Progenitor cell of endocrine pancreas (in vitro differentiated cells): ENCODE measurements at regions not wholly inside any gene's neighbourhood (a gene's known extent, or its start where the extent isn't known, plus 50 kb on each side); places are given as distances from the start of the nearest gene placed in this dataset.

Source experiments
- DNase-seq: peaks from one replicate; pipeline ENCODE4 v3.0.0; 2021; ENCODE audit warnings: low spot score; ENCODE audit not compliant: unreplicated experiment
- H3K27ac Mint-ChIP-seq: 2 replicates; pipeline ENCODE4 v1.8.0; 2021; ENCODE audit warnings: mild to moderate bottlenecking, moderate library complexity, mixed read lengths
- H3K27me3 Mint-ChIP-seq: 2 replicates; pipeline ENCODE4 v1.8.0; 2021; ENCODE audit warnings: mixed read lengths
- H3K36me3 Mint-ChIP-seq: 2 replicates; pipeline ENCODE4 v1.8.0; 2022; ENCODE audit warnings: mixed read lengths; ENCODE audit not compliant: insufficient read depth
- H3K4me1 Mint-ChIP-seq: 2 replicates; pipeline ENCODE4 v1.8.0; 2021; ENCODE audit warnings: low read depth, mixed read lengths
- H3K4me3 Mint-ChIP-seq: 2 replicates; pipeline ENCODE4 v1.8.0; 2021; ENCODE audit warnings: low read depth, mild to moderate bottlenecking, moderate library complexity, mixed read lengths
- H3K9me3 Mint-ChIP-seq: 2 replicates; pipeline ENCODE4 v1.8.0; 2021; ENCODE audit warnings: low read depth, mixed read lengths
- TF ChIP-seq, protein P1 (sequence below): fragments of 200-600 bp; sonication (generic); IDR thresholded peaks from one replicate; pipeline ENCODE4 v1.5.0; 2021; ENCODE audit warnings: antibody characterized with exemption, mild to moderate bottlenecking; ENCODE audit not compliant: unreplicated experiment

DNA sequence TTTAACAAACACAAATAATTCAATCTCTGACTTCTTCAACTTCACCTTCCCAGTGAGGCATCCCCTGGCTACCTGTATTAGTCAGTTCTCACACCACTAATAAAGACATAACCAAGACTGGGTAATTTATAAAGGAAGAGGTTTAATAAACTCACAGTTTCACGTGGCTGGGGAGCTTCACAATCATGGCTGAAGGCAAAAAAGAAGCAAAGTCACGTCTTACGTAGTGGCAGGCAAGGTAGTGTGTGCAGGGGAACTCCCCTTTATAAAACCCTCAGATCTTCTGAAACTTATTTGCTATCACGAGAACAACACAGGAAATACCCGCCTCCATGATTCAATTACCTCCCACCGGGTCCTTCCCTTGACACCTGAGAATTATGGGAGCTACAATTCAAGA lies 478.5 kb downstream of the ADGRL2 start:
- TF ChIP-seq, protein P1, sequence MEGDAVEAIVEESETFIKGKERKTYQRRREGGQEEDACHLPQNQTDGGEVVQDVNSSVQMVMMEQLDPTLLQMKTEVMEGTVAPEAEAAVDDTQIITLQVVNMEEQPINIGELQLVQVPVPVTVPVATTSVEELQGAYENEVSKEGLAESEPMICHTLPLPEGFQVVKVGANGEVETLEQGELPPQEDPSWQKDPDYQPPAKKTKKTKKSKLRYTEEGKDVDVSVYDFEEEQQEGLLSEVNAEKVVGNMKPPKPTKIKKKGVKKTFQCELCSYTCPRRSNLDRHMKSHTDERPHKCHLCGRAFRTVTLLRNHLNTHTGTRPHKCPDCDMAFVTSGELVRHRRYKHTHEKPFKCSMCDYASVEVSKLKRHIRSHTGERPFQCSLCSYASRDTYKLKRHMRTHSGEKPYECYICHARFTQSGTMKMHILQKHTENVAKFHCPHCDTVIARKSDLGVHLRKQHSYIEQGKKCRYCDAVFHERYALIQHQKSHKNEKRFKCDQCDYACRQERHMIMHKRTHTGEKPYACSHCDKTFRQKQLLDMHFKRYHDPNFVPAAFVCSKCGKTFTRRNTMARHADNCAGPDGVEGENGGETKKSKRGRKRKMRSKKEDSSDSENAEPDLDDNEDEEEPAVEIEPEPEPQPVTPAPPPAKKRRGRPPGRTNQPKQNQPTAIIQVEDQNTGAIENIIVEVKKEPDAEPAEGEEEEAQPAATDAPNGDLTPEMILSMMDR, result no peak
- no peaks in the 10 kb centered on the region for H3K4me1 Mint-ChIP-seq
- H3K27me3 Mint-ChIP-seq, result no peaks in the 10 kb centered on the region
- H3K27ac Mint-ChIP-seq, result no peak overlapping the region
- no peak for DNase-seq
- H3K4me3 Mint-ChIP-seq, result no peak overlapping the region
- H3K9me3 Mint-ChIP-seq, result peaks cover 3% of the 10 kb centered on the region
- no peaks in the 10 kb centered on the region for H3K36me3 Mint-ChIP-seq

DNA sequence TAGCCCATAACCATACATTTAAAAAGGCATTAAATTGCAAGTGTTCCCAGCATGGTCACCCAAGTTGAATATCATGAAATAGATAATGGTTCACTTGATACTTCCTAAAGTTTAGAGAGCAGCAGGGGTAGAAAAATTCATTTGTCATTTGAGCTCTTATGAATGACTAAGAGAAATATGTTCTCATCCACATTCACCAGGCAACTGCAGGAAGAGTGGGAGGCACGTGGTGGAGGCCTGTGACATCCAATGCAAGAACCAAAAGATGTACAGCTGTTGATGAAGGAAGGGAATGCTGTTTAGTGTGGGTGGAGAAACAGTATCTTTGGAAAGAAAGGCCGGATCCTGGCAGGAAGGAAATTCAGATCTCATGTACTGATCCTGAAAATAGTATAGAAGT lies 473.1 kb downstream of the ADGRL2 start:
- Mint-ChIP-seq H3K36me3 (no peaks in the 10 kb centered on the region), H3K4me1 (peaks cover 2% of the 10 kb centered on the region), H3K9me3 (no peaks in the 10 kb centered on the region), H3K4me3 (no peak overlapping the region), H3K27ac (no peak overlapping the region), H3K27me3 (no peaks in the 10 kb centered on the region)
- TF ChIP-seq, protein P1, result no peak
- no peak for DNase-seq

DNA sequence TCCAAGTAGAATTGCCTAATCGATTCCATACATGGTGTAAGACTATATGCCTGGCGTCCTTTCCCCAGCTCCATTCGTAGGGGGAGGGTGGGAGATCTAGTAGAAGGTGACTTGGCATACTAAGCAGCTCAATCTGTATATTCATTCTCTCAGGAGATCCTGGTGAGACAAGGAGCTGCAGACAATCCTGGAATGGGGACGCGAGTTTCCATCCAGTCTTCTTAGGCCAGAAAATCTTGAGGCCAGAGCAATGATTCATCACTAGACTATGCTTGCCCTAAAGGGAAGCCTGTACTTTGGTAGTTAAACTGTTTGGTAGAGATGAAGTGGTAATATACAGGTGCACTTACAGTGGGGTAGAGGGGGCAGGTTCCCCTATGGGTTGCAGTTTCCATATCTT lies 468.7 kb downstream of the ADGRL2 start:
- no peaks in the 10 kb centered on the region for H3K27me3 Mint-ChIP-seq
- no peaks in the 10 kb centered on the region for H3K36me3 Mint-ChIP-seq
- no peak overlapping the region for H3K27ac Mint-ChIP-seq
- H3K4me1 Mint-ChIP-seq, result peaks cover 2% of the 10 kb centered on the region
- no peak for DNase-seq
- no peaks in the 10 kb centered on the region for H3K9me3 Mint-ChIP-seq
- TF ChIP-seq, protein P1, result no peak
- H3K4me3 Mint-ChIP-seq, result no peak overlapping the region

DNA sequence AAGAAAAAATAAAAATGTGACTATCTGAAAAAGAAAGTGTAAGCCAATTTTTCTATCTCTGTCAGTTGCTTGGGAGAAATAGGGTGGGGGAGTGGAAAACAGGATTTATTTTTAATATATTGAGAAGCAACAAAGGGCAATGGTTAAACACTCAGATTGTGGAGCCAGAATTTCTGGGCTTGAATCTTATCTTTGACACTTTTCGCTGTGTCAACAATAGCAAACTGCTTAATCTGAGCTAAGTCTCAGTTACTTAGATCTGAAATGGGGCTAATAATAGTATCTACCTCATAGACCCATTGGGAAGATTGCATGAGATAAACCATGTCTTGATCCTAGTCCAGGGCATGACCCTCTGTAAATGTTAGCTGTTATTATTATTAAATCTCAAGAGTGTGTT lies 468.1 kb downstream of the ADGRL2 start:
- Mint-ChIP-seq H3K36me3 (no peaks in the 10 kb centered on the region), H3K4me1 (peaks cover 2% of the 10 kb centered on the region), H3K9me3 (no peaks in the 10 kb centered on the region), H3K27ac (no peak overlapping the region), H3K27me3 (no peaks in the 10 kb centered on the region), H3K4me3 (no peak overlapping the region)
- TF ChIP-seq, protein P1, result no peak
- DNase-seq, result no peak

DNA sequence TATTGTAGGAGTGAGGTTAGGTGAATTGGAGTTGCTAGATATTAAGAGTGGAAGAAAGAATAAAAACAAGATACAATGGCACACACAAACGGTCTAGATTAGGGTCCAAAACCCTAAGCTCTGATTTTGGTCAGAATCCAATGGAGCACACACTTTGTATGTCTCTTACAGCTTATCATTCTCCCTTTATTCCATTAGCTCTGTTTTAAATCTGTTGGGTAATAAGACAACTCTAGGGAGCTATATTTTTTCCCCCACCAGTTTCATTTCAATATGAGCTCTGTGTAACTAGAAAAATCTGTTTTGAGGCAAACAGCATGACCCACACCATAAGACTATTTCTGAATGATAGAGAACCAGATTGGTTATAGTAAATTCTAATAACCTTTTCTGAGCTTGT lies 465.6 kb downstream of the ADGRL2 start:
- Mint-ChIP-seq H3K4me1 (peaks cover 2% of the 10 kb centered on the region), H3K9me3 (no peaks in the 10 kb centered on the region), H3K27me3 (no peaks in the 10 kb centered on the region), H3K36me3 (no peaks in the 10 kb centered on the region), H3K4me3 (no peak overlapping the region), H3K27ac (no peak overlapping the region)
- TF ChIP-seq, protein P1, result no peak
- no peak for DNase-seq
